Retinal pigment epithelial cell (primary cell): ENCODE measurements at regions not wholly inside any gene's neighbourhood (a gene's known extent, or its start where the extent isn't known, plus 50 kb on each side); places are given as distances from the start of the nearest gene placed in this dataset.

Source experiments
- DNase-seq: peaks from one replicate; pipeline ENCODE4 v3.0.0-alpha.2; 2010; ENCODE audit warnings: low read depth
- H3K4me3 ChIP-seq: 2 replicates; pipeline ENCODE4 v1.5.1; 2011; ENCODE audit warnings: mild to moderate bottlenecking, low read length, control low read depth, moderate library complexity
- CTCF ChIP-seq: conservative IDR thresholded peaks from 2 replicates; pipeline ENCODE4 v1.5.1; 2011; ENCODE audit warnings: low read depth, low read length, control low read depth, inconsistent platforms

DNA sequence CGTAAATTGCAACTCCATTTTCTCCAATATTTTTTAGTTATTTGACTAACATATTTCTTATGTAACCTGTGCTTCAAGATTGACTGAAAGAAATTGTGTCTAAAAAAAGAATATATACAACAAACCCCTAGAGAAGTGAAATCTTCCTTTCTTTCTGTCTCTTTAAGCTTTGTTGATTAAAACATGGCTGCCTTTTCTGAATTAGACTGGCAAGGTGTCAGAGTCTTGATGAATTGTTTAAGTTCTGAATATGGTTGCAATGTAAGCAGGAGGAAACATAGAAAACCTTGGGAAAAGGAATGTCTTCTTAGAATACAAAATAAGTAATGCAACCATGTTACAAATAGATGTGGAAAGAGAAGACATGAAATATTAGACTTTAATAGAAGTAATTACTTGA, 209.8 kb upstream of the CTNND2 start:
- TF ChIP-seq CTCF: no peak
- DNase-seq: no peak
- H3K4me3 ChIP-seq: no peak overlapping the region

- no peak for DNase-seq
- TF ChIP-seq CTCF: no peak
- H3K4me3 ChIP-seq: no peak overlapping the region
Measured at GRCh38 chr5:12113062-12113461, 208.8 kb upstream of the CTNND2 start.

DNA sequence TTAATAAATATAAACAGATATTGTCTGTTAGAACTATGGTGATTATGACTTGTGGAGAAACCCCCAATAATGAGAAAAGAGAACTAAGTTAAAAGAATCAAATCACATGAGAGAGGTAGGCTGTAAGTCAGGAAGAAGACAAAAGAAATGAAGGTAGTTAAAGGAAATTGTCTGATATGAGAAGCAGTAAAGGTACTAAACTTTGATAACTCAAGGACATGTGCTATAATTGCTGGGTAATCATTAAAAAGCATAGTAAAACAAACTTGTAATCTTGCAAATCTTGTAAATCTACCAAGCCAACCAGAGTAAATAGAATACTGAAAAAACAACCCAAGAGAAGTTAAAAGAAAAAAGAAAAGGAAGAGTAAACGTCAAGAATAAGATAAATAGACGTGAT, 207.0 kb upstream of the CTNND2 start:
- TF ChIP-seq CTCF: no peak
- DNase-seq: no peak
- no peak overlapping the region for H3K4me3 ChIP-seq

- no peak for DNase-seq
- TF ChIP-seq CTCF: no peak
- H3K4me3 ChIP-seq: no peak overlapping the region
Measured at GRCh38 chr5:12110629-12111028, 206.4 kb upstream of the CTNND2 start.

DNA sequence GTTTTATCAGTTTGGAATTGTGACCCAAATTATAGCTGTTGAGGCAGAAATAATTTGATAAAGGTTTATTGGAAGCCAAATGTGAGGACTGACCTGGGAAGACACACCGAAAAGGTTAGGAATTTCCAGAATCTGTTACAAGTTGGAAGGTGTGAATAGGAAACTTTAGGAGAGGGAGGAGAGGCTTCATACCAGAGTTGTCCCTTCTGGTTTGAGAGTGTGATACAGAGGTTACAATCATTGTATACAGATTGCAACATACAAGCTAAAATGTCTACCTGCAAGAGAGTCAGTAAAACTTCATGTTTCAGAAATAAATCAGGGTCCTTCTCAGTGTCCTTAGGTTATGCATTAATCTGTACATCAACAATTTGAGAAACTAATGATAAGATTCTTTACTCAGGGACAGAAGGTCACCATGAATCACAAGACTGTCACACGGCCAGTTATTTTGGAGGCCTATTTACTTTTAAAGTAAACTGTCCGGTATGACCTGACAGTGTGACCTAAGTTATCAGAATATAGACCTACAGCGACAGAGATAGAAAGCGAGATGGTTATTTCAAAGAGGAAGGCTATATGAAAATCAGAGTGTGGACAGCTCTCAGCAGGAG, 204.9 kb upstream of the CTNND2 start:
- no peak for TF ChIP-seq CTCF
- no peak for DNase-seq
- H3K4me3 ChIP-seq: no peak overlapping the region

DNA sequence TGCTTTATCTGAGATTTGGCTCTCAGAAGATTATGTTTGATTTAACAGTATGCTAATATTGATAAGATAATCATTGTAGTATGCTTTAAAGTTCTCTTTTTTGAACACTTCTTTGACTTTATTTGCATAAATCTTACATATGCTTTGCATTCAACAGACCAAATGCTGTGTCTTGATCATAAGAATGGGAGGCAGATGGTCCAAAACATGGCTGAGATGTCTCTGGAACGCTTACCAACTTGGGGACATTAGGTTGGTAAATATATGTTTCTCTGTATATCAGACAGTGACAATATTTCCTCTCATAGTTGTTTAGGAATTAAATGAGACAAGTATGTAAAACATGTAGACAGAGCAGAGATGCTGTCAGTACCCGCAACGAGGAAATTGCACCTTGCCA, 197.9 kb upstream of the CTNND2 start:
- no peak for DNase-seq
- H3K4me3 ChIP-seq: no peak overlapping the region
- no peak for TF ChIP-seq CTCF

- peak; percentile 8 for TF ChIP-seq CTCF
- DNase-seq: no peak
- no peak overlapping the region for H3K4me3 ChIP-seq
Measured at GRCh38 chr5:12100542-12100941, 196.3 kb upstream of the CTNND2 start.
